Right cardiac atrium (tissue), 5 donors: ENCODE measurements at regions not wholly inside any gene's neighbourhood (a gene's known extent, or its start where the extent isn't known, plus 50 kb on each side); places are given as distances from the start of the nearest gene placed in this dataset.
"Not testable (repeated sequence)": the region's sequence is repeated elsewhere in the genome, so short reads cannot be mapped to it uniquely, and the experiment has no call there.

Source experiments
- ATAC-seq, 2 donors: fragments of 200-7000 bp; cut with Tn5 transposase; one replicate each; pipeline versions ENCODE4 v1.8.0 to v1.9.1; 2020; ENCODE audit warnings: moderate library complexity in 2 of 2, mild to moderate bottlenecking in 1 of 2
- DNase-seq, 3 donors: peaks; one replicate each; pipeline ENCODE4 v3.0.0-alpha.2; 2020
- H3K27ac ChIP-seq: one replicate; pipeline ENCODE4 v1.5.1; 2013; ENCODE audit warnings: mild to moderate bottlenecking, low read length, control low read depth, moderate library complexity
- H3K27me3 ChIP-seq: one replicate; pipeline ENCODE4 v1.6.1; 2013; ENCODE audit not compliant: control insufficient read depth, insufficient read depth
- H3K4me1 ChIP-seq: one replicate; pipeline ENCODE4 v1.6.1; 2013; ENCODE audit warnings: low read length; ENCODE audit not compliant: control insufficient read depth, insufficient read depth
- H3K4me3 ChIP-seq: one replicate; pipeline ENCODE4 v1.5.1; 2013; ENCODE audit warnings: low read length, control low read depth
- H3K9me3 ChIP-seq: one replicate; pipeline ENCODE4 v1.6.1; 2013; ENCODE audit warnings: low read length; ENCODE audit not compliant: control insufficient read depth
- WGBS: extraction: QIAGEN DNeasy Blood & Tissue Kit; methylation state at CpG from one replicate; pipeline ENCODE4 v1.1.7; 2013; 5-methylcytosine and 5-hydroxymethylcytosine counted together
- intact Hi-C, 4 donors: fragments of 100-400 bp; cut with DNase I; formaldehyde crosslinking; loops; one replicate each; pipeline versions ENCODE4 v1.11.0 to v1.14.0; 2022 to 2023
- donor health status: healthy with polysubstance abuse.
- donor health status: DM: no; HTN: yes; CAD: no.
- donor health status: DM: no; HTN: no; CAD: no.
- donor health status: DM: no; HTN: yes; CAD: no; lungs with severe emphysema.
- donor health status: DM: yes; HTN: yes; CAD: no.

DNA sequence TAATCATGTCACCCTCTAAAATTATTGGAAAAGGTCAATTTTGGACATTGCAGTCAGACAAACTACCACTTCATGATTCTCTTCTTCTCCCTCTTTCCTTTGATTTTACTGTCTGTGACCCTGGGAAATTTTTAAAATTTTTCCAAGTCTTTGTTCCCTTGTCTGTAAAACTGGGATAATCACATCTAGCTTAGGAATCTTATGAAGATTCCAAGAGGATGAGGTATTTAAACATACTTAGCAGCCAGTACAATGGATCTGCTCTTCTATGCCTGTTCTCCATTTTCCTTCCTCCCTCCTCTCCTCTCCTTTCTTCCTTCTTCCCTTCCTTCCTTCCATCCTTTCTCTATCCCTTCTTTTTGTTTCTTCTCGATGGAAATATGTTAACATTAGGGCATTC, 651.6 kb upstream of the MARCKS start:
- DNase-seq (no peak), ATAC-seq (no peak)
- Histone ChIP-seq H3K27me3 (no peaks in the 10 kb centered on the region), H3K9me3 (no peaks in the 10 kb centered on the region), H3K4me3 (no peak overlapping the region), H3K27ac (no peak overlapping the region), H3K4me1 (no peaks in the 10 kb centered on the region)
- intact Hi-C loops: no loop called here
- WGBS: 73% methylated on average over 1 of the region's 1 CpG

DNA sequence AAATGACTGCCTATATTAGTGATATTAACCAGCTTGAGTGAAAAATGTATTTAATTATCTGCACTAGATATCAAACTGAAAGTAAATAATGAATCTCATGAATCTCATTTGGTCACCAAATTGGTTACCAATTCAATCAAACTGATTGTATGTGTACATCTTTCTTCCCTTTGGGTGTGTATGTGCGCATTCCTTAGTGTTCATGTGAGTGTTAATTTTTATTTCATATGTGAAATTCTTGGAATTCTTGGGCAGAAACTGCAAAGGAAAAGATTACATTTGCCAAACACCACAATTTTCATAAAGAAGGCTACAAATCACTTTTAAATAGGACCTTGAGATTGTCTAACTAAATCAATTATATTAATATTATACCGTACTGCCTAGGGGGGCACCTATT, 648.4 kb upstream of the MARCKS start:
- no peaks in the 10 kb centered on the region for H3K4me1 ChIP-seq
- H3K9me3 ChIP-seq: no peaks in the 10 kb centered on the region
- H3K27ac ChIP-seq: no peak overlapping the region
- no peak overlapping the region for H3K4me3 ChIP-seq
- WGBS: 88% methylated on average over 2 of the region's 2 CpGs
- DNase-seq: no peak
- ATAC-seq: no peak
- intact Hi-C loops: no loop called here
- no peaks in the 10 kb centered on the region for H3K27me3 ChIP-seq

DNA sequence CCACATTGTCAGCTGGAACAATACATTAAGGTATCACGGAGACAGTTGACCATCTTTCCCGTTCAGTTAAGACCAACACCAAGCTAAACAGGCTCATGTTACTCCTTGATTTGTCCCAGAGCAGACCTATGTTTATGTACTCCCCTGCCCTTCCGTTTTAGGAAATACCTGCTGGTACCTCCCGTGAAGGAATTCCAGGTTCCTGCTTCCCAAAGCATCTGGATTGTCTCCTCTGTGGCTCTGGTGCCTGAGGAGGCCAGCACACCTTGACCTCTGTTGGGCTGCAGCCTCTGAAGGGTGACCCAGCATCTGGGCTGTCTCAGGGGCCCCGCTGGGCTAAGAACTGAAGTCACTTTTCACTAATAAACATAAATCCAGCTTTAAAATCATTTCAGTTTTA, 647.8 kb upstream of the MARCKS start:
- no peaks in the 10 kb centered on the region for H3K27me3 ChIP-seq
- 61% methylated on average over 5 of the region's 5 CpGs for WGBS

DNA sequence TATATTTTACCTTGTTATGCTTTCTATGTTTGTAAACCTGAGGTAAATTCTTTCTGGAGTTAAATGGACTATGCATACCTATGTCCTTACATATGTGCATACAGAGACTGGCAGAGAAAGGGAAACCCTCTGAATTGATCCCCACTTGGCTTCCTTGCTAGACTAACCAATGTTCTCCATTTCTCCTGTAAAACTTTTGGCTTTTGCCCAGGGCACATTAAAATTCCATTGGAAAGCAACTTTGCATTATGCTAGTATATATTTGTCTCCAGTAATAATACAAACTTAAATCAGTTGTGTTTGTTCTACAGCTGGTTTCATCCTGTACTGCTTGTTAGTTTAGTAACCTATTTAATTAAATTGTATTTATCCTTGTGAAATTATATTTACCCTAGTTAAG, 646.0 kb upstream of the MARCKS start:
- H3K27ac ChIP-seq: no peak overlapping the region
- H3K4me1 ChIP-seq: no peaks in the 10 kb centered on the region
- H3K27me3 ChIP-seq: no peaks in the 10 kb centered on the region
- no peak overlapping the region for H3K4me3 ChIP-seq
- DNase-seq (no peak), ATAC-seq (no peak)
- intact Hi-C loops: no loop called here
- no peaks in the 10 kb centered on the region for H3K9me3 ChIP-seq

More for the DNA sequence above, 647.8 kb upstream of the MARCKS start:
- ATAC-seq (no peak), DNase-seq (no peak)
- no peaks in the 10 kb centered on the region for H3K9me3 ChIP-seq
- no peak overlapping the region for H3K4me3 ChIP-seq
- H3K4me1 ChIP-seq: no peaks in the 10 kb centered on the region
- H3K27ac ChIP-seq: no peak overlapping the region
- intact Hi-C loops: no loop called here

DNA sequence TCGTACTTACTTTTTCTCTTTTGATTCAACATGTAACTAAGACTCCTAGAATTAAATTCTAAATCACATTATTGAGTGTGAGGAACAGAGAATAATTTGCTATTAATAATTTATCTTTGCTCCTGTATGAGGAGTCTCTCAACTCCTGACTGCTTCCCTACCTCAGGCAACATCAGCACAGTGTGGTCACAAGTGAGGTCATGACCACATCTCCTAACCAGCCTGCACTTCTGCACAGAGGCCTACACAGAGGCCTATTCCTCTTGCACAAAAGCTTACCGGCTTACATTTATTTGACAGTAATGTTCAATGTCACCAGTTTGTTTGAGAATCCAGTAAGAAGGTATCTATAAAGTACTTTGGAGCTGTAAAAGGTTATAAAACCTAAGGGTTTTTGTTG, 637.4 kb upstream of the MARCKS start:
- ATAC-seq: no peak
- 94% methylated on average over 2 of the region's 2 CpGs for WGBS
- Histone ChIP-seq H3K4me3 (no peak overlapping the region), H3K4me1 (no peaks in the 10 kb centered on the region), H3K9me3 (no peaks in the 10 kb centered on the region), H3K27me3 (no peaks in the 10 kb centered on the region), H3K27ac (no peak overlapping the region)
- intact Hi-C loops: no loop called here
- no peak for DNase-seq

DNA sequence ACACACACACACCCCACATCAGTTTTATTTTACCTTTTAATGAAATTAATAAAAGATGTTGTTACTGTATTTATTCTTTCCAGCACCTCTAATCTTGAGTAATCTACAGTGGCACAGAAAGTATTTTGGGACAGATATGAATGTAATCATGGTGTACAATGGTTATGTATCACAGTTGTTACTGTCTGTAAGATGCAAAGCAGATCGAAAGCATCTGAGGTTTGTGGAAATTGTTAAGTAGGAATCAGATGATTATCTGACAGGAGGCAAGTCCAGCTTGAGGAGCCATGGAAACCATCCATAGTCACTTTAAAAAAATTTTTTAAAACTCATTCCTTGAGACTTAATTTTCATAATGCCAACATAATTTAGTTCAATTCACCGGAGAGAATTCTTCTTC, 636.3 kb upstream of the MARCKS start:
- no peaks in the 10 kb centered on the region for H3K4me1 ChIP-seq
- no peaks in the 10 kb centered on the region for H3K27me3 ChIP-seq
- no peak for DNase-seq
- 90% methylated on average over 2 of the region's 2 CpGs for WGBS
- ATAC-seq: no peak
- H3K27ac ChIP-seq: no peak overlapping the region
- intact Hi-C loops: no loop called here
- no peak overlapping the region for H3K4me3 ChIP-seq
- no peaks in the 10 kb centered on the region for H3K9me3 ChIP-seq

DNA sequence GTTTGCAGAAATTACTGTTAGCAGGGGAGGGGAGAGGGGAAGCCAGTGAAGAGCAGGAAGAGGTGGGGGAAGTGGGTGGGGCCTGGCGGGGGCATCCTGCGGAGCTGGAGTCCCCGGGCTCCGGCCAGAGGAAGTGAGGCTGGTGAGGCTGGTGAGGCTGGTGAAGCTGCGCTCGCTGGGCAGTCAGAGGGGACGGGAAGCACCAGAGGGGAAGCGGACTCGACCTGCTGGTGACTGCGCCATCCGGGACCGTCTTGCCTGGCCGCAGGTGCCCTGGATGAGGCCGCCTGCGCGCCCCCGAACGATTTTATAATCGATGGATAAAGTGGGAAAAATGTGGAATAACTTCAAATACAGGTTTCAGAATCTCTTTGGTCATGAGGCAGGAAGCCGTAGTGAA, 635.3 kb upstream of the MARCKS start:
- Histone ChIP-seq H3K27me3 (no peaks in the 10 kb centered on the region), H3K9me3 (no peaks in the 10 kb centered on the region), H3K27ac (no peak overlapping the region), H3K4me3 (no peak overlapping the region), H3K4me1 (no peaks in the 10 kb centered on the region)
- 87% methylated on average over 20 of the region's 20 CpGs for WGBS
- intact Hi-C loops: no loop called here
- ATAC-seq: no peak
- no peak for DNase-seq

DNA sequence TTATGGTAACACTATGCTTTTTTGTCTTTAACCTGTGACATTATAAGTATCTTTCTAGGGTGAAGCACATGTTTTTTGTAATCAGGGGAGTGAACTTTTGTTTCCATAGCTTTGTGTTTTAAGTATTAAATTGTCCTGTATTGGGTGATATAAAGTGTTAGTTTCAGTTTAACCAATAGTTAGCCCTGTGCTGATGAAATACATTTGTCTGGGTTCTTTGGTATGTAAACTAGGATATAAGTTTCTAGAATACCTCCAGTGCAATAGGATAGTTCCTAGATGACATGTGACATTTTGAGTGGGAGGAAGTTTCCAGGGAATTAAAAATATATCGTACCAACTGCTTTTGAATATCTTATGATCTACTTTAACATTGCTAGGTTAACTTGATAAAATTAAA, 611.0 kb upstream of the MARCKS start:
- DNase-seq: no peak
- no peak overlapping the region for H3K27ac ChIP-seq
- no peak overlapping the region for H3K4me3 ChIP-seq
- H3K27me3 ChIP-seq: no peaks in the 10 kb centered on the region
- H3K4me1 ChIP-seq: no peaks in the 10 kb centered on the region
- intact Hi-C loops: no loop called here
- WGBS: 74% methylated on average over 1 of the region's 1 CpG
- ATAC-seq: no peak
- no peaks in the 10 kb centered on the region for H3K9me3 ChIP-seq

DNA sequence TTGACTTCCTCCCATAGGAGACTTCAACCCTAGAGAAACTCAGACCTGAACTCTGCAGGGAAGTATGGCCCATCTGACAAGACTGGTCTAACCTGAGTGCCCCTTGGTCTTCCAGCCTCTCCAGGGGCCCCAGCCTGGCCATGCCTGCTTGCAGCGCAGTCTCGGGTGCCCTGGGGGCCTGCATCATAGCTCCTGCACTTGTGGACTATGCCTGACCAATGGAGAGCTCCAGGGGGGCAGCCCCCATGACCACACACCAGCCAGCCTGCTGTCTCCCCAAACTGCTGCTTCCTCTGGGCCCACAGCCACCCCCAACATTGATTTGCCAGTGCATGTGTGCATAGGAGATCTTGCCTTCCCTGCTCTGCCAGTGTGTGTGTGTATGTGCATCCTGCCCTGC, 608.6 kb upstream of the MARCKS start:
- ATAC-seq (no peak), DNase-seq (peak in 2 of 3 donors; percentile 13 to 21)
- H3K4me3 ChIP-seq: no peak overlapping the region
- WGBS: 68% methylated on average over 2 of the region's 2 CpGs
- intact Hi-C loops: no loop called here
- no peaks in the 10 kb centered on the region for H3K4me1 ChIP-seq
- no peak overlapping the region for H3K27ac ChIP-seq
- H3K9me3 ChIP-seq: no peaks in the 10 kb centered on the region
- no peaks in the 10 kb centered on the region for H3K27me3 ChIP-seq

DNA sequence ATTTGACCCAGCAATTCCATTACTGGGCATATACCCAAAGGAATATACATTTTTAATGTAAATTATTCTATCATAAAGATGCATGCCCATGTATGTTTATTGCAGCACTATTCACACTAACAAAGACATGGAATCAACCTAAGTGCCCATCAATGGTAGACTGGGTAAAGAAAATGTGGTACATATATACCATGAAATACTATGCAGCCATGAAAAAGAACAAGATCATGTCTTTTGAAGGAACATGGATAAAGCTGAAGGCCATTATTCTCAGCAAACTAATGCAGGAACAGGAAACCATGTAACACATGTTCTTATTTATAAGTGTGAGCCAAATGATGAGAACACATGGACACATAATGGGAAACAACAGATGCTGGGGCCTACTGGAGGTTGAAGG, 603.0 kb upstream of the MARCKS start:
- DNase-seq, intact Hi-C loops, H3K27ac ChIP-seq, H3K4me1 ChIP-seq, H3K4me3 ChIP-seq, H3K27me3 ChIP-seq, ATAC-seq, H3K9me3 ChIP-seq: not testable (repeated sequence)

DNA sequence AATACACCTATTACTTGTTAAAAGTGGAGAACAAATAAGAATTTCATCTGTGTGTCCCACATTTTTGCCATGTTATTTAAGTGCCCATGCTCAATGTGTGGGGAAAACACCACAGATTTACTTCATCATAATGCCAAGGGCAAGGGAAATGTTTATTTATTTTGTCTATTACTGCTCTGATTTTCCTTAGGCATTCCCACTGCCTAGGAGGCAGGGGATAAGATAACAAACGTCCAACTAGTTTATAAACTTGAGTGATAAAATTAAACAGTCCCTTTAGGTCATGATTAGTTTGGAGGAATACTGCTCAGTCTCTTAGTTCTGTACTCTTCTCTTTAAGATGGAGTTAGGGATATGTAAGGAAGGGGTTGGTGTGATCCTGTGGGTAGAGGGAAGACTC, 598.4 kb upstream of the MARCKS start:
- Histone ChIP-seq H3K27ac (no peak overlapping the region), H3K27me3 (no peaks in the 10 kb centered on the region), H3K4me1 (no peaks in the 10 kb centered on the region), H3K9me3 (no peaks in the 10 kb centered on the region), H3K4me3 (no peak overlapping the region)
- ATAC-seq: no peak
- no peak for DNase-seq
- intact Hi-C loops: no loop called here
- 26% methylated on average over 1 of the region's 1 CpG for WGBS

DNA sequence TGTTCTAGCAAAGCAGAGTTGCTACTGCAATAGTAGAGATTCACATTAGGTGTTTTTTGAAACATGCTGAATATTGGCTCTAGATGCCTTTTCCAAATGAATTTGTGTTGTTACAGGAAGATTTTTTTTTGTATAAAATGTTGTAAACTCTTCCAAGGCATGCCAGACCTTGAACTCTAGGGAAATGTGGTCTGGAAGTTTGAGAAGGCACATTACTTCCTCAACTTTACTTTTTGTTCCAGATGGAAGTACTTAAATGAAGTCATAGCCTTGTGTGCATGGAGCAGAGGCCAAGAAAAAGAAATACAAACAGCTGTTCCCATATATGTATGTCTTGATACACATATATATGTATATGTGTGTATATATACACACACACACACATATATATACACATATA, 585.7 kb upstream of the MARCKS start:
- H3K27ac ChIP-seq: no peak overlapping the region
- H3K27me3 ChIP-seq: no peaks in the 10 kb centered on the region
- peaks cover 5% of the 10 kb centered on the region for H3K9me3 ChIP-seq
- no peak for DNase-seq
- H3K4me1 ChIP-seq: no peaks in the 10 kb centered on the region
- no peak overlapping the region for H3K4me3 ChIP-seq
- intact Hi-C loops: no loop called here
- no peak for ATAC-seq
